Esophagus muscularis mucosa (tissue), 4 donors: ENCODE measurements at regions not wholly inside any gene's neighbourhood (a gene's known extent, or its start where the extent isn't known, plus 50 kb on each side); places are given as distances from the start of the nearest gene placed in this dataset.

Source experiments
- DNase-seq: peaks from one replicate; pipeline ENCODE4 v3.0.0-alpha.2; 2017; ENCODE audit errors: extremely low spot score
- H3K27ac ChIP-seq, 4 donors: fragments of 200-600 bp; sonication (generic); replicated peaks in 1 of 4; 1 replicate in 3 of 4; 2 replicates in 1 of 4; pipeline ENCODE4 v1.5.1; 2016 to 2019; ENCODE audit warnings: mild to moderate bottlenecking in 1 of 4
- H3K27me3 ChIP-seq, 4 donors: fragments of 200-600 bp; sonication (generic); one replicate each; pipeline versions ENCODE4 v1.5.1 to v1.6.0; 2016 to 2019
- H3K36me3 ChIP-seq, 4 donors: fragments of 200-600 bp; sonication (generic); one replicate each; pipeline ENCODE4 v1.5.1; 2016 to 2019
- H3K4me1 ChIP-seq, 4 donors: fragments of 200-600 bp; sonication (generic); one replicate each; pipeline ENCODE4 v1.5.1; 2016 to 2019
- H3K4me3 ChIP-seq, 4 donors: fragments of 200-600 bp; sonication (generic); 1 replicate in 2 of 4; 2 replicates in 2 of 4; pipeline ENCODE4 v1.5.1; 2016 to 2019; ENCODE audit warnings: mild to moderate bottlenecking in 4 of 4, moderate library complexity in 1 of 4
- H3K9me3 ChIP-seq, 4 donors: fragments of 200-600 bp; sonication (generic); 1 replicate in 3 of 4; 2 replicates in 1 of 4; pipeline ENCODE4 v1.5.1; 2016 to 2019
- EP300 ChIP-seq: sonication (generic); formaldehyde crosslinking; IDR thresholded peaks from one replicate; pipeline ENCODE4 v1.6.1; 2017; ENCODE audit warnings: antibody characterized with exemption
- POLR2A ChIP-seq: fragments of 450-650 bp; IDR thresholded peaks from one replicate; pipeline ENCODE4 v1.6.1; 2017; ENCODE audit warnings: antibody characterized with exemption, moderate library complexity, mild to moderate bottlenecking, low read depth
- POLR2AphosphoS5 ChIP-seq, 2 donors: sonication (generic); formaldehyde crosslinking; IDR thresholded peaks; one replicate each; pipeline ENCODE4 v1.6.1; 2017; ENCODE audit warnings: antibody characterized with exemption in 2 of 2
- WGBS: methylation state at CpG from one replicate; pipeline ENCODE4 v1.1.5; 2018; 5-methylcytosine and 5-hydroxymethylcytosine counted together
- intact Hi-C: fragments of 100-400 bp; cut with DNase I; formaldehyde crosslinking; loops from one replicate; pipeline ENCODE4 v1.15.1; 2023
- TF ChIP-seq, protein P1 (sequence below), 3 experiments: fragments of 200-600 bp in 2 of 3; fragments of 450-650 bp in 1 of 3; sonication (generic) in 2 of 3; IDR thresholded peaks; one replicate each; pipeline ENCODE4 v1.5.1; 2017 to 2019; ENCODE audit warnings: antibody characterized with exemption in 3 of 3, mild to moderate bottlenecking in 2 of 3, moderate library complexity in 1 of 3

- intact Hi-C loops, result no loop called here
- Histone ChIP-seq H3K27ac (no peak overlapping the region), H3K36me3 (no peaks in the 10 kb centered on the region), H3K27me3 (no peaks in the 10 kb centered on the region), H3K9me3 (no peaks in the 10 kb centered on the region), H3K4me1 (no peaks in the 10 kb centered on the region), H3K4me3 (no peak overlapping the region)
- TF ChIP-seq POLR2A (no peak), EP300 (no peak), POLR2AphosphoS5 (IDR thresholded peaks at IDR 0.05) (no peak)
- TF ChIP-seq, protein P1, sequence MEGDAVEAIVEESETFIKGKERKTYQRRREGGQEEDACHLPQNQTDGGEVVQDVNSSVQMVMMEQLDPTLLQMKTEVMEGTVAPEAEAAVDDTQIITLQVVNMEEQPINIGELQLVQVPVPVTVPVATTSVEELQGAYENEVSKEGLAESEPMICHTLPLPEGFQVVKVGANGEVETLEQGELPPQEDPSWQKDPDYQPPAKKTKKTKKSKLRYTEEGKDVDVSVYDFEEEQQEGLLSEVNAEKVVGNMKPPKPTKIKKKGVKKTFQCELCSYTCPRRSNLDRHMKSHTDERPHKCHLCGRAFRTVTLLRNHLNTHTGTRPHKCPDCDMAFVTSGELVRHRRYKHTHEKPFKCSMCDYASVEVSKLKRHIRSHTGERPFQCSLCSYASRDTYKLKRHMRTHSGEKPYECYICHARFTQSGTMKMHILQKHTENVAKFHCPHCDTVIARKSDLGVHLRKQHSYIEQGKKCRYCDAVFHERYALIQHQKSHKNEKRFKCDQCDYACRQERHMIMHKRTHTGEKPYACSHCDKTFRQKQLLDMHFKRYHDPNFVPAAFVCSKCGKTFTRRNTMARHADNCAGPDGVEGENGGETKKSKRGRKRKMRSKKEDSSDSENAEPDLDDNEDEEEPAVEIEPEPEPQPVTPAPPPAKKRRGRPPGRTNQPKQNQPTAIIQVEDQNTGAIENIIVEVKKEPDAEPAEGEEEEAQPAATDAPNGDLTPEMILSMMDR (IDR thresholded peaks at IDR 0.05), result no peak
- WGBS, result 95% methylated on average over 4 of the region's 4 CpGs
- no peak for DNase-seq
These were observed 132.2 kb downstream of the UBE2U start for GRCh38 chr1:64335636-64336035.

DNA sequence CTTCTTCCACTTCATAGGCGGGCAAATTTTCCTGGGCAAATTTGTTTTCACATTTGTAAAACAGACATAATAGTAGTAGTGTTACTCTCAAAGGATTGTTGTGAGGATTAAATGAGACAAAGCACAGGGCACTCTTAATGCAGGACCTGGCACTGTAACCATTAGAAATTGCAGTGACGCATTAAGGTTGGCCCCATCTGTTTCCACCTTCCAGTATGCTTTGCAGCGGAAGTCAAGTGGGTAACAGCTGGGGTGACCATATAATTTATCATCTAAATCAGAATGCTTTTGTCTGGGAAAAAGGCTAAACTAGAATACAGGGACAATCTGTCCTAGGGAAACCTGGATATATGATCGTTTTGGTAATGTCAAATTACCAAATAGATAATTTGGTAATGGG, 132.5 kb upstream of the CACHD1 start:
- intact Hi-C loops, result no loop called here
- no peaks in the 10 kb centered on the region for H3K36me3 ChIP-seq
- DNase-seq, result no peak
- H3K27me3 ChIP-seq, result no peaks in the 10 kb centered on the region
- H3K27ac ChIP-seq, result no peak overlapping the region
- TF ChIP-seq POLR2A (no peak), POLR2AphosphoS5 (IDR thresholded peaks at IDR 0.05) (no peak), EP300 (no peak)
- TF ChIP-seq, protein P1 (IDR thresholded peaks at IDR 0.05), result no peak
- no peaks in the 10 kb centered on the region for H3K4me1 ChIP-seq
- H3K9me3 ChIP-seq, result no peaks in the 10 kb centered on the region
- no peak overlapping the region for H3K4me3 ChIP-seq
- WGBS, result 89% methylated on average over 4 of the region's 4 CpGs

DNA sequence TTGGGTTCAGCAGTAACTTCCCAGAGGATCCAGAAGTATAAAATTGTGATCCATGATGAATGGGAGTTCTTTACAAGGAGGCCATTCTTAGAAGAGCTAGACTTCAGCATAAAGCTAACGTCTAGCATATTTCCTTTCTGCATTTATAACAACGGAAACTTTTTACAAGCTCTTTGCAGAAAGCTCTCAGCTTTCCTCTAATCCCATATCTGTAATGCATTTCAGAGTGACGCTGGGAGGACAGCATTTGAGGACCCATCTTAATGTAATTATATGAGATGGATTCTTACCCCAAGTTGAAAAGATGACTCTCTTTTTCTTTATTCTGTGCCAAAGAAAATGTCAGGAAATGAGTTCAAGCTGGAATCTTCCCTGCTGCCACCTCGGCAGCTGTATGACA, 132.0 kb upstream of the CACHD1 start:
- no peaks in the 10 kb centered on the region for H3K9me3 ChIP-seq
- no peak for DNase-seq
- H3K4me1 ChIP-seq, result no peaks in the 10 kb centered on the region
- intact Hi-C loops, result no loop called here
- H3K27ac ChIP-seq, result no peak overlapping the region
- H3K36me3 ChIP-seq, result no peaks in the 10 kb centered on the region
- H3K4me3 ChIP-seq, result no peak overlapping the region
- no peaks in the 10 kb centered on the region for H3K27me3 ChIP-seq
- 56% methylated on average over 4 of the region's 4 CpGs for WGBS
- TF ChIP-seq POLR2A (no peak), EP300 (no peak), POLR2AphosphoS5 (IDR thresholded peaks at IDR 0.05) (no peak)
- TF ChIP-seq, protein P1 (IDR thresholded peaks at IDR 0.05), result no peak

GRCh38 chr1:64340361-64340760, 129.6 kb upstream of the CACHD1 start:
- H3K36me3 ChIP-seq, result no peaks in the 10 kb centered on the region
- H3K27ac ChIP-seq, result no peak overlapping the region
- H3K27me3 ChIP-seq, result no peaks in the 10 kb centered on the region
- H3K4me1 ChIP-seq, result no peaks in the 10 kb centered on the region
- no peak overlapping the region for H3K4me3 ChIP-seq
- no peaks in the 10 kb centered on the region for H3K9me3 ChIP-seq
- TF ChIP-seq, protein P1 (IDR thresholded peaks at IDR 0.05), result no peak
- TF ChIP-seq EP300 (no peak), POLR2A (no peak), POLR2AphosphoS5 (IDR thresholded peaks at IDR 0.05) (no peak)
- 91% methylated on average over 2 of the region's 2 CpGs for WGBS
- intact Hi-C loops, result no loop called here
- no peak for DNase-seq

- Histone ChIP-seq H3K36me3 (no peaks in the 10 kb centered on the region), H3K27ac (no peak overlapping the region), H3K27me3 (no peaks in the 10 kb centered on the region), H3K4me1 (no peaks in the 10 kb centered on the region), H3K9me3 (no peaks in the 10 kb centered on the region), H3K4me3 (no peak overlapping the region)
- no peak for DNase-seq
- WGBS, result 79% methylated on average over 6 of the region's 6 CpGs
- intact Hi-C loops, result no loop called here
- TF ChIP-seq, protein P1 (IDR thresholded peaks at IDR 0.05), result no peak
- TF ChIP-seq EP300 (no peak), POLR2AphosphoS5 (IDR thresholded peaks at IDR 0.05) (no peak), POLR2A (no peak)
These were observed 126.7 kb upstream of the CACHD1 start for GRCh38 chr1:64343105-64343822.
